Breast epithelium (tissue), 4 donors: ENCODE measurements at regions not wholly inside any gene's neighbourhood (a gene's known extent, or its start where the extent isn't known, plus 50 kb on each side); places are given as distances from the start of the nearest gene placed in this dataset.
"Not testable (repeated sequence)": the region's sequence is repeated elsewhere in the genome, so short reads cannot be mapped to it uniquely, and the experiment has no call there.

Experiments used
- DNase-seq, 2 donors: peaks; one replicate each; pipeline ENCODE4 v3.0.0-alpha.2; 2019; ENCODE audit warnings: low spot score in 2 of 2
- H3K27ac ChIP-seq, 2 donors: fragments of 200-600 bp; sonication (generic) in 1 of 2; one replicate each; pipeline ENCODE4 v1.5.1; 2016 to 2019; ENCODE audit warnings: mild to moderate bottlenecking in 1 of 2
- H3K27me3 ChIP-seq, 2 donors: fragments of 200-600 bp; sonication (generic) in 1 of 2; one replicate each; pipeline versions ENCODE4 v1.5.1 to v1.6.0; 2017 to 2019; ENCODE audit warnings: control low read depth in 1 of 2, mild to moderate bottlenecking in 1 of 2
- H3K36me3 ChIP-seq: fragments of 200-600 bp; one replicate; pipeline ENCODE4 v1.5.1; 2019
- H3K4me1 ChIP-seq, 2 donors: fragments of 200-600 bp; sonication (generic); one replicate each; pipeline ENCODE4 v1.5.1; 2016 to 2019; ENCODE audit warnings: control low read depth in 1 of 2
- H3K4me3 ChIP-seq, 3 donors: fragments of 200-600 bp; sonication (generic); 1 replicate in 2 of 3; 2 replicates in 1 of 3; pipeline ENCODE4 v1.5.1; 2016 to 2019; ENCODE audit warnings: mild to moderate bottlenecking in 3 of 3, moderate library complexity in 2 of 3
- H3K9me3 ChIP-seq, 2 donors: fragments of 200-600 bp; sonication (generic) in 1 of 2; one replicate each; pipeline ENCODE4 v1.5.1; 2016 to 2019; ENCODE audit warnings: control low read depth in 1 of 2
- POLR2A ChIP-seq: fragments of 450-650 bp; IDR thresholded peaks from one replicate; pipeline ENCODE4 v1.6.1; 2016; ENCODE audit warnings: antibody characterized with exemption, mild to moderate bottlenecking, moderate library complexity
- POLR2AphosphoS5 ChIP-seq, 3 donors: sonication (generic); formaldehyde crosslinking; IDR thresholded peaks; one replicate each; pipeline ENCODE4 v1.6.1; 2017; ENCODE audit warnings: antibody characterized with exemption in 3 of 3
- intact Hi-C: fragments of 100-400 bp; cut with DNase I; formaldehyde crosslinking; loops from one replicate; pipeline ENCODE4 v1.15.1; 2023; ENCODE audit warnings: low total_unique reads
- TF ChIP-seq, protein P1 (sequence below), 3 donors: fragments of 450-650 bp; IDR thresholded peaks; one replicate each; pipeline ENCODE4 v1.5.1; 2016 to 2017; ENCODE audit warnings: antibody characterized with exemption in 3 of 3, mild to moderate bottlenecking in 3 of 3, moderate library complexity in 3 of 3

DNA sequence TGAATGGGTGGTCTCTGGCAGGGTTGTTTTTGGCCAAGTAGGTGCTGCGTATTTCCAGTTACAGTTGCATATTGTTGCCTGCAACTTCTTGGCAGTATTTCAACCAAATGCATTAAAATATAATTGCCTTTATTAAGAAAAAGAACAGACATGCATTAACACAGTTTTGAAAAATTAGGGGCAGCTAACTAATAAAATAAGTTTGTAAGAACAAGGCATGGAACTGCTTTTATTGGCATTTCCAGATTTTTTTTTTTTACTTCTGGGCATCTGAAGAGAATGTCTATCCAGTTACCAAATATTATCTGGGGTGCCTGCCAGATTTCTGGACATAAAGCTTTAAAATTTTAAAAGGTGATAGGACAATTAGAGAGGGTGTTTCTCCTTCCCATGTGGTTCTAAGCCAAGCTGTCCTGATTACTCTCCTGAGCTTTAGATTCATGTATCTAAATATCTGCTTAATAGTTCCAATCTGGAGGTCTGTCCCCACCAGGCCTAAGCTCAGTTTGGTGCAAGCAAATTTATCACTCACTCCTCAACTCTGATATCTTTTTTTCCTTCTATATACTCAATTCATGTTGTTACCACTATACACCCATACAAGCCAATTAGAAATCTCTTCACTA is 553.3 kb upstream of the USP24 start:
- Histone ChIP-seq H3K36me3 (no peaks in the 10 kb centered on the region), H3K27me3 (no peaks in the 10 kb centered on the region), H3K4me3 (no peak overlapping the region), H3K9me3 (no peaks in the 10 kb centered on the region), H3K4me1 (no peaks in the 10 kb centered on the region), H3K27ac (no peak overlapping the region)
- TF ChIP-seq, protein P1, sequence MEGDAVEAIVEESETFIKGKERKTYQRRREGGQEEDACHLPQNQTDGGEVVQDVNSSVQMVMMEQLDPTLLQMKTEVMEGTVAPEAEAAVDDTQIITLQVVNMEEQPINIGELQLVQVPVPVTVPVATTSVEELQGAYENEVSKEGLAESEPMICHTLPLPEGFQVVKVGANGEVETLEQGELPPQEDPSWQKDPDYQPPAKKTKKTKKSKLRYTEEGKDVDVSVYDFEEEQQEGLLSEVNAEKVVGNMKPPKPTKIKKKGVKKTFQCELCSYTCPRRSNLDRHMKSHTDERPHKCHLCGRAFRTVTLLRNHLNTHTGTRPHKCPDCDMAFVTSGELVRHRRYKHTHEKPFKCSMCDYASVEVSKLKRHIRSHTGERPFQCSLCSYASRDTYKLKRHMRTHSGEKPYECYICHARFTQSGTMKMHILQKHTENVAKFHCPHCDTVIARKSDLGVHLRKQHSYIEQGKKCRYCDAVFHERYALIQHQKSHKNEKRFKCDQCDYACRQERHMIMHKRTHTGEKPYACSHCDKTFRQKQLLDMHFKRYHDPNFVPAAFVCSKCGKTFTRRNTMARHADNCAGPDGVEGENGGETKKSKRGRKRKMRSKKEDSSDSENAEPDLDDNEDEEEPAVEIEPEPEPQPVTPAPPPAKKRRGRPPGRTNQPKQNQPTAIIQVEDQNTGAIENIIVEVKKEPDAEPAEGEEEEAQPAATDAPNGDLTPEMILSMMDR (IDR thresholded peaks at IDR 0.05), result no peak
- no peak for TF ChIP-seq POLR2AphosphoS5 (IDR thresholded peaks at IDR 0.05)
- no peak for TF ChIP-seq POLR2A
- DNase-seq, result no peak
- intact Hi-C loops, result no loop called here

DNA sequence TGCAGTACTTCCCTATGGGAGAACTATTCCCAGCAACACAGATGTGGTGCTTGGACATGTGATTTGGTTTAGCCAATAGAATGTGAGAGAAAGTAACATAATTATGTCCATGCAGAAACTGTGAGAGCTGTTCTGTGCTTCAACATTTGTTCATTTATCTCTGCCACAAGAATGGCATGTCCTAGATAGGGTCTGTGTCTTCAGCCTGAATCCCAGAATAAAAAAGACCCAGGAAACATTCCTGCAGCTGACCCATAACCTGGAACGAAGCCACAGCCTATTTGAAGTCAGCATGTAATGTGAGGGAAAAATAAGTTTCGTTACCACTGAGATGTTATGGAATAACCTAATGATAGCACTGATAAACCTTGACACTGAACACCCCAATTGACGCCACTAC is 552.0 kb upstream of the USP24 start:
- Histone ChIP-seq H3K4me3 (no peak overlapping the region), H3K27me3 (no peaks in the 10 kb centered on the region), H3K27ac (no peak overlapping the region), H3K36me3 (no peaks in the 10 kb centered on the region), H3K9me3 (no peaks in the 10 kb centered on the region), H3K4me1 (no peaks in the 10 kb centered on the region)
- DNase-seq, result no peak
- intact Hi-C loops, result no loop called here
- no peak for TF ChIP-seq POLR2A
- TF ChIP-seq POLR2AphosphoS5 (IDR thresholded peaks at IDR 0.05), result no peak
- TF ChIP-seq, protein P1 (IDR thresholded peaks at IDR 0.05), result no peak

DNA sequence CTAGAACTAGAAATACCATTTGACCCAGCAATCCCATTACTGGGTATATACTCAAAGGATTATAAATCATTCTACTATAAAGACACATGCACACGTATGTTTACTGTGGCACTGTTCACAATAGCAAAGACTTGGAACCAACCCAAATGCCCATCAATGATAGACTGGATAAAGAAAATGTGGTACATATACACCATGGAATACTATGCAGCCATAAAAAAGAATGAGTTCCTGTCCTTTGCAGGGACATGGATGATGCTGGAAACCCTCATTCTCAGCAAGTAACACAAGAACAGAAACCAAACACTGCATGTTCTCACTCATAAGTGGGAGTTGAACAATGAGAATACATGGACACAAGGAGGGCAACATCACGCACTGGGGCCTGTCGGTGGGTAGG is 550.3 kb upstream of the USP24 start:
- intact Hi-C loops, DNase-seq, H3K27me3 ChIP-seq, H3K9me3 ChIP-seq, H3K27ac ChIP-seq, H3K4me3 ChIP-seq, H3K36me3 ChIP-seq, H3K4me1 ChIP-seq: not testable (repeated sequence)

DNA sequence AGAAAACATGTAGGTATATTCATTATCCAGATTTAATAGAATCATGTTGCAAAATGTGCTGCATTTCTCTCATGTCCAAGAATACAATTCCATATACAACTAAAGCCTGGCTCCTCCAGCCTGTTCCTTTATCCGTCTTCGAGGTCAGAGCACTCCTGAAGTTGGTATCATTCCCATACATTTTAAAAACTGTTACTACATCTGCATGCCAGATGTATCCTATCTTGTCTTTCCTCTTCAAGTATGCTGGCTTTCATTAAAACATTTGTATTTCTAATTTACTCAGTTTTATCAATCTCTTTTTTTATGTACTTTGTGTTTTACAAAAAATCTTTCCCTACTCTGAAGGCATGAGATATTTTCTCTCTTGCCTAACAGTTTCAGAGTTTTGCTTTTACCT is 536.6 kb upstream of the USP24 start:
- no peaks in the 10 kb centered on the region for H3K27me3 ChIP-seq
- no peaks in the 10 kb centered on the region for H3K9me3 ChIP-seq
- DNase-seq, result no peak
- H3K36me3 ChIP-seq, result no peaks in the 10 kb centered on the region
- no peak overlapping the region for H3K27ac ChIP-seq
- no peak for TF ChIP-seq POLR2AphosphoS5 (IDR thresholded peaks at IDR 0.05)
- no peak for TF ChIP-seq POLR2A
- TF ChIP-seq, protein P1 (IDR thresholded peaks at IDR 0.05), result no peak
- H3K4me1 ChIP-seq, result no peaks in the 10 kb centered on the region
- H3K4me3 ChIP-seq, result no peak overlapping the region
- intact Hi-C loops, result no loop called here

- Histone ChIP-seq H3K9me3 (no peaks in the 10 kb centered on the region), H3K27ac (no peak overlapping the region), H3K36me3 (no peaks in the 10 kb centered on the region), H3K4me3 (no peak overlapping the region), H3K27me3 (no peaks in the 10 kb centered on the region), H3K4me1 (no peaks in the 10 kb centered on the region)
- TF ChIP-seq POLR2AphosphoS5 (IDR thresholded peaks at IDR 0.05) (no peak), POLR2A (no peak)
- TF ChIP-seq, protein P1 (IDR thresholded peaks at IDR 0.05), result no peak
- intact Hi-C loops, result no loop called here
- DNase-seq, result no peak
Measured at GRCh38 chr1:55750628-55750995, 535.4 kb upstream of the USP24 start.
